OCI-LY1 (cell line): ENCODE measurements at regions not wholly inside any gene's neighbourhood (a gene's known extent, or its start where the extent isn't known, plus 50 kb on each side); places are given as distances from the start of the nearest gene placed in this dataset.

ENCODE experiments used
- H2AFZ ChIP-seq: fragments of 200-600 bp; sonication (generic), shearing (Covaris generic); 2 replicates; pipeline ENCODE4 v1.6.0; 2014; ENCODE audit warnings: antibody characterized with exemption, mild to moderate bottlenecking, low read length
- H3F3A ChIP-seq: fragments of 200-600 bp; sonication (generic), shearing (Covaris generic); 2 replicates; pipeline ENCODE4 v1.6.0; 2014; ENCODE audit warnings: mild to moderate bottlenecking, antibody characterized with exemption, low read length, moderate library complexity; ENCODE audit not compliant: insufficient read depth
- H3K27ac ChIP-seq: fragments of 200-600 bp; sonication (generic); 2 replicates; pipeline ENCODE4 v1.5.1; 2014; ENCODE audit warnings: low read length, mixed run types, mild to moderate bottlenecking, low read depth; ENCODE audit not compliant: poor library complexity, severe bottlenecking
- H3K27me3 ChIP-seq: fragments of 200-600 bp; sonication (generic); 2 replicates; pipeline ENCODE4 v1.6.0; 2014; ENCODE audit warnings: antibody characterized with exemption, mild to moderate bottlenecking, low read length, moderate library complexity; ENCODE audit not compliant: insufficient read depth
- H3K36me3 ChIP-seq: fragments of 200-600 bp; sonication (generic); 2 replicates; pipeline ENCODE4 v1.6.1; 2014; ENCODE audit warnings: mild to moderate bottlenecking, antibody characterized with exemption, low read length, moderate library complexity, mixed read lengths; ENCODE audit not compliant: insufficient read depth
- H3K4me1 ChIP-seq: fragments of 200-600 bp; sonication (generic); 2 replicates; pipeline ENCODE4 v1.5.1; 2014; ENCODE audit warnings: mild to moderate bottlenecking, low read length, moderate library complexity; ENCODE audit not compliant: insufficient read depth, severe bottlenecking
- H3K4me2 ChIP-seq: fragments of 200-600 bp; sonication (generic), shearing (Covaris generic); 2 replicates; pipeline ENCODE4 v1.6.1; 2014; ENCODE audit warnings: low read length
- H3K4me3 ChIP-seq: fragments of 200-600 bp; sonication (generic); 2 replicates; pipeline ENCODE4 v1.5.1; 2014; ENCODE audit warnings: low read length, low read depth, mild to moderate bottlenecking, mixed read lengths; ENCODE audit not compliant: poor library complexity, severe bottlenecking
- H3K79me2 ChIP-seq: fragments of 200-600 bp; shearing (Covaris generic); 2 replicates; pipeline ENCODE4 v1.6.1; 2016; ENCODE audit warnings: mixed run types, low read length, mixed read lengths; ENCODE audit not compliant: insufficient read depth
- H3K9ac ChIP-seq: fragments of 200-600 bp; sonication (generic), shearing (Covaris generic); 2 replicates; pipeline ENCODE4 v1.6.1; 2014; ENCODE audit warnings: mild to moderate bottlenecking, low read length, mixed read lengths
- H3K9me2 ChIP-seq: fragments of 200-600 bp; sonication (generic), shearing (Covaris generic); 2 replicates; pipeline ENCODE4 v1.6.1; 2014; ENCODE audit warnings: low read depth, mild to moderate bottlenecking, low read length, mixed read lengths
- H3K9me3 ChIP-seq: fragments of 200-600 bp; shearing (Covaris generic); 2 replicates; pipeline ENCODE4 v1.6.1; 2014; ENCODE audit warnings: low read length, mixed read lengths
- H4K20me1 ChIP-seq: fragments of 200-600 bp; sonication (generic), shearing (Covaris generic); 2 replicates; pipeline ENCODE4 v1.6.0; 2016; ENCODE audit warnings: mild to moderate bottlenecking, low read length; ENCODE audit not compliant: insufficient read depth
- CTCF ChIP-seq: fragments of 200-600 bp; sonication (generic), shearing (Covaris generic); IDR thresholded peaks from 2 replicates; pipeline ENCODE4 v1.5.1; 2017; ENCODE audit warnings: mild to moderate bottlenecking, antibody characterized with exemption, low read length, moderate library complexity, mixed read lengths
- EZH2 ChIP-seq: fragments of 200-600 bp; sonication (generic), shearing (Covaris generic); IDR thresholded peaks from 2 replicates; pipeline ENCODE4 v1.8.0; 2017; ENCODE audit warnings: borderline replicate concordance, mixed run types, mild to moderate bottlenecking, antibody characterized with exemption, low read length, moderate library complexity, mixed read lengths

- Histone ChIP-seq H4K20me1 (no peaks in the 10 kb centered on the region), H3K27me3 (no peaks in the 10 kb centered on the region), H3K4me1 (no peaks in the 10 kb centered on the region), H3K36me3 (no peaks in the 10 kb centered on the region), H3K79me2 (no peaks in the 10 kb centered on the region), H3K4me2 (no peak overlapping the region), H3K9me2 (no peaks in the 10 kb centered on the region), H3F3A (no peaks in the 10 kb centered on the region), H2AFZ (no peak overlapping the region), H3K4me3 (no peak overlapping the region), H3K27ac (no peak overlapping the region), H3K9ac (no peak overlapping the region), H3K9me3 (no peaks in the 10 kb centered on the region)
- TF ChIP-seq CTCF = no peak
- TF ChIP-seq EZH2 = no peak
Observed at GRCh38 chr11:93902921-93903320, 52.5 kb upstream of the VSTM5 start.

GRCh38 chr11:93903989-93904388 is 53.6 kb upstream of the VSTM5 start:
- H3K36me3 ChIP-seq = no peaks in the 10 kb centered on the region
- no peaks in the 10 kb centered on the region for H3F3A ChIP-seq
- no peak overlapping the region for H2AFZ ChIP-seq
- TF ChIP-seq CTCF (no peak), EZH2 (no peak)
- no peaks in the 10 kb centered on the region for H4K20me1 ChIP-seq
- no peak overlapping the region for H3K4me2 ChIP-seq
- no peak overlapping the region for H3K9ac ChIP-seq
- H3K27ac ChIP-seq = no peak overlapping the region
- H3K4me1 ChIP-seq = no peaks in the 10 kb centered on the region
- H3K79me2 ChIP-seq = no peaks in the 10 kb centered on the region
- H3K27me3 ChIP-seq = no peaks in the 10 kb centered on the region
- no peak overlapping the region for H3K4me3 ChIP-seq
- H3K9me3 ChIP-seq = no peaks in the 10 kb centered on the region
- H3K9me2 ChIP-seq = no peaks in the 10 kb centered on the region

- Histone ChIP-seq H3K27ac (no peak overlapping the region), H2AFZ (no peak overlapping the region), H3K9me3 (no peaks in the 10 kb centered on the region), H3K36me3 (no peaks in the 10 kb centered on the region), H3K4me2 (no peak overlapping the region), H3F3A (no peaks in the 10 kb centered on the region), H3K9ac (no peak overlapping the region), H3K9me2 (no peaks in the 10 kb centered on the region), H3K4me1 (no peaks in the 10 kb centered on the region), H3K79me2 (no peaks in the 10 kb centered on the region), H4K20me1 (no peaks in the 10 kb centered on the region), H3K4me3 (no peak overlapping the region), H3K27me3 (no peaks in the 10 kb centered on the region)
- TF ChIP-seq CTCF (no peak), EZH2 (no peak)
Observed at GRCh38 chr11:93904716-93905115, 54.3 kb upstream of the VSTM5 start.
